PC-9 (cell line): ENCODE measurements at regions not wholly inside any gene's neighbourhood (a gene's known extent, or its start where the extent isn't known, plus 50 kb on each side); places are given as distances from the start of the nearest gene placed in this dataset.

Experiments
- BruUV-seq: library from RNA; stranded (reverse); fragments of 400-500 nt; replicated peaks from 2 replicates; lab custom pipeline; 2021; lab: Mats Ljungman, UMichigan
- CTCF ChIA-PET: fragments of 300-600 bp; sonication (Branson Sonifier 250); formaldehyde crosslinking; loops from one replicate; lab custom pipeline; 2022; ENCODE audit warnings: antibody characterized with exemption; lab: Charles Lee
- POLR2A ChIA-PET: fragments of 300-600 bp; sonication (Branson Sonifier 250); formaldehyde crosslinking; loops from one replicate; lab custom pipeline; 2022; ENCODE audit warnings: antibody characterized with exemption; ENCODE audit not compliant: unreplicated experiment; lab: Charles Lee
- DNase-seq, 2 experiments: peaks; one replicate each; pipeline versions ENCODE4 v3.0.0 to v3.0.0-alpha.2; 2015 to 2022; ENCODE audit warnings: mixed read lengths in 1 of 2
- H2AFZ ChIP-seq: fragments of 200-600 bp; sonication (generic); 2 replicates; pipeline ENCODE4 v1.8.1; 2017; ENCODE audit warnings: antibody characterized with exemption
- H3F3A ChIP-seq: fragments of 200-600 bp; sonication (generic); 2 replicates; pipeline ENCODE4 v1.8.1; 2017; ENCODE audit warnings: antibody characterized with exemption, mild to moderate bottlenecking, low read depth; ENCODE audit not compliant: insufficient read depth
- H3K27ac ChIP-seq: fragments of 200-600 bp; sonication (generic); 2 replicates; pipeline ENCODE4 v1.6.1; 2016; ENCODE audit warnings: mixed run types
- H3K27me3 ChIP-seq: fragments of 200-600 bp; sonication (generic); 2 replicates; pipeline ENCODE4 v1.6.1; 2016; ENCODE audit warnings: low read depth, mixed run types; ENCODE audit not compliant: insufficient read depth
- H3K36me3 ChIP-seq: fragments of 200-600 bp; sonication (generic); 2 replicates; pipeline ENCODE4 v1.6.1; 2016; ENCODE audit warnings: low read depth, mixed run types
- H3K4me1 ChIP-seq: fragments of 200-600 bp; sonication (generic); replicated peaks from 2 replicates; pipeline ENCODE4 v1.6.1; 2016; ENCODE audit warnings: mixed run types; ENCODE audit not compliant: insufficient read depth
- H3K4me2 ChIP-seq: fragments of 200-600 bp; sonication (generic); 2 replicates; pipeline ENCODE4 v1.6.1; 2017; ENCODE audit warnings: mixed run types
- H3K4me3 ChIP-seq: fragments of 200-600 bp; sonication (generic); 2 replicates; pipeline ENCODE4 v1.6.1; 2016; ENCODE audit warnings: mixed run types
- H3K79me2 ChIP-seq: fragments of 200-600 bp; sonication (generic); 2 replicates; pipeline ENCODE4 v1.6.1; 2017; ENCODE audit warnings: low read depth, mixed run types
- H3K9me2 ChIP-seq: fragments of 200-600 bp; sonication (generic); 2 replicates; pipeline ENCODE4 v1.8.1; 2017; ENCODE audit warnings: mild to moderate bottlenecking; ENCODE audit not compliant: insufficient read depth
- H3K9me3 ChIP-seq: fragments of 200-600 bp; sonication (generic); 2 replicates; pipeline ENCODE4 v1.8.1; 2016; ENCODE audit warnings: low read depth; ENCODE audit not compliant: insufficient read depth
- H4K20me1 ChIP-seq: fragments of 200-600 bp; sonication (generic); 2 replicates; pipeline ENCODE4 v1.8.1; 2017; ENCODE audit not compliant: insufficient read depth
- EZH2 ChIP-seq: fragments of 200-600 bp; sonication (generic); IDR thresholded peaks from 2 replicates; pipeline ENCODE4 v1.8.0; 2017; ENCODE audit warnings: antibody characterized with exemption, low read depth
- intact Hi-C: fragments of 100-400 bp; cut with micrococcal nuclease; formaldehyde crosslinking; loops from one replicate; pipeline ENCODE4 v1.10.0; 2022; ENCODE audit not compliant: unreplicated experiment
- TF ChIP-seq, protein P1 (sequence below): fragments of 200-600 bp; sonication (generic); conservative IDR thresholded peaks from 2 replicates; pipeline ENCODE4 v1.6.1; 2017; ENCODE audit warnings: mixed run types, antibody characterized with exemption, mild to moderate bottlenecking, moderate library complexity

DNA sequence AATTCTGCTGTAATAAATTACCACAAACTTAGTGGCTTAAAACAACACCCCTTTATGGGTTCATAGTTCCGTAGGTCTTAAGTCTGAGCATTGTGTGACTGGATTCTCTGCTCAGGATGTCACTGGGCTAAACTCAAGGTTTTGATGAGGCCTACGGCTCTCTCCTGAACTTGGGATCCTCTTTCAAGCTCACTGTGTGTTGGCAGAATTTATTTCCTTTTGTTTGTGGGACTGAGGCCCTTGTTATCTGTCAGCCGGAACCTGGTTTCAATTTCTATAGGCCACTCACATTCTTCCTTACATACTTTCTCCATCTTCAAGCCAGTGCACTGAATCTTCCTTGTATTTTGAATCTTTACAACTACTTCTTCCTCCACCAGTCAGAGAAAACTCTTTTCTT lies 290.2 kb downstream of the AKAIN1 start:
- H3K4me2 ChIP-seq: no peak overlapping the region
- BruUV-seq: no TSS peak
- H3K4me1 ChIP-seq: no peaks in the 10 kb centered on the region
- H3K27ac ChIP-seq: no peak overlapping the region
- no peaks in the 10 kb centered on the region for H4K20me1 ChIP-seq
- no peak overlapping the region for H2AFZ ChIP-seq
- no peak for TF ChIP-seq EZH2
- no peaks in the 10 kb centered on the region for H3K9me3 ChIP-seq
- ChIA-PET POLR2A (no interaction called here), CTCF (no interaction called here)
- H3K27me3 ChIP-seq: no peaks in the 10 kb centered on the region
- no peaks in the 10 kb centered on the region for H3K9me2 ChIP-seq
- DNase-seq: no peak
- no peaks in the 10 kb centered on the region for H3F3A ChIP-seq
- intact Hi-C loops: no loop called here
- no peaks in the 10 kb centered on the region for H3K79me2 ChIP-seq
- no peaks in the 10 kb centered on the region for H3K36me3 ChIP-seq
- no peak overlapping the region for H3K4me3 ChIP-seq

DNA sequence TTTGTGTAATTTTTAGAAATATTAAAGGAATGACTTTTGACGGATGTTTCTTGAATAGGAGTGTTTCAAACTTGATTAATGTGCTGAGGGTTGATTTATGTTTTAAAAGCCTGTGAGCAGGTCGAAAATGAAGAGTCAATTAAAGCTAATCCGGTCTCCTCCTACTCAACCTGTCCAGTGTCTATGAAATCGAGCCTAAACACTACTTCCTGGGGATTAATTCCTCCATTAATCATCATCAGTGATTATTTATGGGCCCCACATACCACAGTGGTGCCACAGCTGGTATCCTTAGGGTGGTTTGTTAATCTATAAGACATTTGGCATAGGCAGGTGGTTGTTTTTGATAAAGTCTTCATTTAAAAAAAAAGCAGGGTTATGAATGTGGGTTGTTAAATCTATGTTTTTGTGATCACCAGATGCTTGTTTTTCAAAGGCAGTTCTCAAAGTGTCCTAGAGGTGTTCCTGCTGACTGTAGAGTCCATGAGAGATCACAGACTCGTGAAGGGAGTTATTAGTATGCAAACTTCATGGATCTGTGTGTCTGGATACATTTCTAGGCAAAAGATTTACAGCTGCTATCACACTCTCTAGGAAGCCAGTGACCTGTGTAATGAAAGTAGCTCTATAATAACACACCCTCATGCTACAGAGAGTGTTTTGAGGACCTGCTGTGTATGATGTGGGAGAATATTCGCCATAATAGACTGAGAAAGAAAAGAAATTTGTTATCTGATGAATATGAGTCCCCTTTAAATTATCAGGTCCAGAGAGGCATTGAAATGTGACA lies 308.6 kb downstream of the AKAIN1 start:
- H3K27ac ChIP-seq: no peak overlapping the region
- no TSS peak for BruUV-seq
- no peak overlapping the region for H2AFZ ChIP-seq
- no peaks in the 10 kb centered on the region for H3K79me2 ChIP-seq
- no peak for DNase-seq
- no peaks in the 10 kb centered on the region for H4K20me1 ChIP-seq
- H3K9me2 ChIP-seq: no peaks in the 10 kb centered on the region
- no peaks in the 10 kb centered on the region for H3K36me3 ChIP-seq
- ChIA-PET CTCF (no interaction called here), POLR2A (no interaction called here)
- H3K4me3 ChIP-seq: no peak overlapping the region
- TF ChIP-seq, protein P1, sequence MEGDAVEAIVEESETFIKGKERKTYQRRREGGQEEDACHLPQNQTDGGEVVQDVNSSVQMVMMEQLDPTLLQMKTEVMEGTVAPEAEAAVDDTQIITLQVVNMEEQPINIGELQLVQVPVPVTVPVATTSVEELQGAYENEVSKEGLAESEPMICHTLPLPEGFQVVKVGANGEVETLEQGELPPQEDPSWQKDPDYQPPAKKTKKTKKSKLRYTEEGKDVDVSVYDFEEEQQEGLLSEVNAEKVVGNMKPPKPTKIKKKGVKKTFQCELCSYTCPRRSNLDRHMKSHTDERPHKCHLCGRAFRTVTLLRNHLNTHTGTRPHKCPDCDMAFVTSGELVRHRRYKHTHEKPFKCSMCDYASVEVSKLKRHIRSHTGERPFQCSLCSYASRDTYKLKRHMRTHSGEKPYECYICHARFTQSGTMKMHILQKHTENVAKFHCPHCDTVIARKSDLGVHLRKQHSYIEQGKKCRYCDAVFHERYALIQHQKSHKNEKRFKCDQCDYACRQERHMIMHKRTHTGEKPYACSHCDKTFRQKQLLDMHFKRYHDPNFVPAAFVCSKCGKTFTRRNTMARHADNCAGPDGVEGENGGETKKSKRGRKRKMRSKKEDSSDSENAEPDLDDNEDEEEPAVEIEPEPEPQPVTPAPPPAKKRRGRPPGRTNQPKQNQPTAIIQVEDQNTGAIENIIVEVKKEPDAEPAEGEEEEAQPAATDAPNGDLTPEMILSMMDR: no peak
- TF ChIP-seq EZH2: no peak
- no peaks in the 10 kb centered on the region for H3F3A ChIP-seq
- H3K4me2 ChIP-seq: no peak overlapping the region
- intact Hi-C loops: no loop called here
- H3K9me3 ChIP-seq: no peaks in the 10 kb centered on the region
- peaks cover 10% of the 10 kb centered on the region; the same call in 1 of the 2 replicates for H3K27me3 ChIP-seq
- H3K4me1 ChIP-seq: no peaks in the 10 kb centered on the region

DNA sequence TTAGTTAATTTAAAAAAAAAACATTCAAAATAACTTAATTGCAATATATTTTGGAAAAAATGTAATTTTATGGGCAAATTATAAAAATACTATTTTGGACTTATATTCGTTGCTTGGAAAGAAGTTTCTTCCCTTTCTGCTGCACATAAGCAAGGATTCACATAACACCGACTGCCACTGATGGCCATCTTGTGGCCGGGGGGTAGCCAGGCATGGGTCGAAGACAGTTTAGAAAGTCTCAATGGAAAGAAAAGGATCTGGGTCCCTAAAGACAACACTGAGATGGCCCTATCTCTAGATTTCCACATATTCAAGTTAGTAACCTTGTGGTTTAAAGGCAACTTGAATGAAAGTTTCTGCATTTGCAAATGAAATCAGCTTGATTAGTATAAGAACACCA lies 318.6 kb downstream of the AKAIN1 start:
- Histone ChIP-seq H3F3A (no peaks in the 10 kb centered on the region), H3K4me3 (no peak overlapping the region), H3K4me1 (no peaks in the 10 kb centered on the region), H3K4me2 (no peak overlapping the region), H2AFZ (no peak overlapping the region), H3K9me3 (no peaks in the 10 kb centered on the region), H3K36me3 (no peaks in the 10 kb centered on the region), H3K27me3 (no peaks in the 10 kb centered on the region), H3K27ac (no peak overlapping the region), H4K20me1 (no peaks in the 10 kb centered on the region), H3K79me2 (no peaks in the 10 kb centered on the region), H3K9me2 (no peaks in the 10 kb centered on the region)
- BruUV-seq: no TSS peak
- TF ChIP-seq EZH2: no peak
- TF ChIP-seq, protein P1: no peak
- ChIA-PET CTCF (no interaction called here), POLR2A (no interaction called here)
- DNase-seq: no peak
- intact Hi-C loops: no loop called here

DNA sequence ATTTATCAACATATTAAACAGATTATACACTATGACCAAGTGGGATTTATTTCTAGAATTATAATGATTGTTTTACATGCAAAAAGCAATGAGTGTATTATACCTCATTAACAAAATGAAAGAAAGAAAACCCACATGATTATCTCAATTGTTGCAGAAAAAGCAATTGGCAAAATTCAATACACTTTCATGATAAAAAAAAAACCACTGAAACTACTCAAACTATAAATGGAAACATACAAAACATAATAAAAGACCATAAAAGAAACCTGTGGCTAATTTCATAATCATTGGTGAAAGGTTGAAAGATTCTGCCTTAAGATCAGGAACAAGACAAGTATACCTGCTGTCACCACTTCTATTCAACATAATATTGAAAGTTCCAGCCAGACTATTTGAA lies 325.9 kb downstream of the AKAIN1 start:
- ChIA-PET CTCF (no interaction called here), POLR2A (no interaction called here)
- Histone ChIP-seq H3K79me2 (no peaks in the 10 kb centered on the region), H3K27me3 (no peaks in the 10 kb centered on the region), H3K27ac (no peak overlapping the region), H3F3A (no peaks in the 10 kb centered on the region), H3K9me3 (no peaks in the 10 kb centered on the region; the same call in 1 of the 2 replicates), H4K20me1 (no peaks in the 10 kb centered on the region), H2AFZ (no peak overlapping the region), H3K36me3 (no peaks in the 10 kb centered on the region), H3K9me2 (no peaks in the 10 kb centered on the region), H3K4me2 (no peak overlapping the region), H3K4me1 (no peaks in the 10 kb centered on the region), H3K4me3 (no peak overlapping the region)
- TF ChIP-seq EZH2: no peak
- TF ChIP-seq, protein P1: no peak
- DNase-seq: no peak
- no TSS peak for BruUV-seq
- intact Hi-C loops: no loop called here
